Common myeloid progenitor, CD34-positive (primary cell): ENCODE measurements at regions not wholly inside any gene's neighbourhood (a gene's known extent, or its start where the extent isn't known, plus 50 kb on each side); places are given as distances from the start of the nearest gene placed in this dataset.

Source experiments
- CTCF ChIA-PET: fragments of 350-600 bp; sonication (Branson Sonifier 250); formaldehyde crosslinking; loops from one replicate; lab custom pipeline; 2021; ENCODE audit warnings: antibody characterized with exemption; lab: Charles Lee
- POLR2A ChIA-PET: fragments of 350-600 bp; sonication (Branson Sonifier 250); formaldehyde crosslinking; loops from one replicate; lab custom pipeline; 2021; ENCODE audit warnings: antibody characterized with exemption; lab: Charles Lee
- DNase-seq, 3 donors: peaks; one replicate each; pipeline versions ENCODE4 v3.0.0 to v3.0.0-alpha.2; 2013
- H3K27ac ChIP-seq, 2 experiments: 1 replicate in 1 of 2; 2 replicates in 1 of 2; pipeline ENCODE4 v1.7.0; 2013; ENCODE audit warnings: inconsistent platforms in 2 of 2, low read length in 2 of 2, mild to moderate bottlenecking in 2 of 2, low read depth in 1 of 2, moderate library complexity in 1 of 2; ENCODE audit not compliant: severe bottlenecking in 2 of 2, insufficient read depth in 1 of 2, poor library complexity in 1 of 2
- H3K27me3 ChIP-seq, 5 experiments: replicated peaks in 2 of 5; 1 replicate in 3 of 5; 2 replicates in 2 of 5; pipeline versions ENCODE4 v1.6.1 to v1.7.0; 2013; ENCODE audit warnings: low read length in 4 of 5, mild to moderate bottlenecking in 2 of 5, moderate library complexity in 2 of 5, inconsistent platforms in 1 of 5; ENCODE audit not compliant: insufficient read depth in 5 of 5, control insufficient read depth in 4 of 5
- H3K36me3 ChIP-seq, 4 experiments: 1 replicate in 2 of 4; 2 replicates in 2 of 4; pipeline versions ENCODE4 v1.6.1 to v1.7.0; 2013; ENCODE audit warnings: low read length in 3 of 4, control low read depth in 1 of 4, mild to moderate bottlenecking in 1 of 4; ENCODE audit not compliant: control insufficient read depth in 4 of 4, insufficient read depth in 4 of 4
- H3K4me1 ChIP-seq, 4 experiments: 1 replicate in 3 of 4; 2 replicates in 1 of 4; pipeline versions ENCODE4 v1.6.1 to v1.7.1; 2013; ENCODE audit warnings: low read length in 3 of 4, mild to moderate bottlenecking in 3 of 4, control low read depth in 1 of 4, inconsistent platforms in 1 of 4, moderate library complexity in 1 of 4; ENCODE audit not compliant: control insufficient read depth in 4 of 4, insufficient read depth in 4 of 4; ENCODE audit errors: control extremely low read depth in 1 of 4
- H3K4me3 ChIP-seq, 7 experiments: 1 replicate in 4 of 7; 2 replicates in 3 of 7; pipeline versions ENCODE4 v1.5.1 to v1.7.0; 2013; ENCODE audit warnings: mild to moderate bottlenecking in 7 of 7, low read length in 6 of 7, moderate library complexity in 6 of 7, inconsistent platforms in 2 of 7, low read depth in 2 of 7, control low read depth in 1 of 7; ENCODE audit not compliant: insufficient read depth in 4 of 7, control insufficient read depth in 1 of 7; ENCODE audit errors: extremely low read depth in 1 of 7
- H3K9me3 ChIP-seq, 5 experiments: 1 replicate in 4 of 5; 2 replicates in 1 of 5; pipeline versions ENCODE4 v1.6.1 to v1.7.1; 2013; ENCODE audit warnings: low read length in 4 of 5, mild to moderate bottlenecking in 2 of 5, inconsistent platforms in 1 of 5, low read depth in 1 of 5, moderate library complexity in 1 of 5; ENCODE audit not compliant: control insufficient read depth in 4 of 5, insufficient read depth in 2 of 5; ENCODE audit errors: control extremely low read depth in 1 of 5
- WGBS: methylation state at CpG from one replicate; pipeline ENCODE4 v1.1.5; 2013; ENCODE audit not compliant: insufficient coverage; 5-methylcytosine and 5-hydroxymethylcytosine counted together

- WGBS = 87% methylated on average over 8 of the region's 9 CpGs
- H3K27ac ChIP-seq = no peak overlapping the region
- H3K9me3 ChIP-seq = no peaks in the 10 kb centered on the region
- ChIA-PET CTCF (no interaction called here), POLR2A (no interaction called here)
- H3K36me3 ChIP-seq = no peaks in the 10 kb centered on the region
- no peak overlapping the region for H3K4me3 ChIP-seq
- no peaks in the 10 kb centered on the region for H3K27me3 ChIP-seq
- no peak for DNase-seq
- no peaks in the 10 kb centered on the region for H3K4me1 ChIP-seq
Observed at GRCh38 chr13:34640179-34640992, 301.7 kb upstream of the NBEA start.

- CTCF ChIA-PET = no interaction called here
- WGBS = 76% methylated on average over 4 of the region's 4 CpGs
- Histone ChIP-seq H3K27ac (no peak overlapping the region), H3K27me3 (no peaks in the 10 kb centered on the region), H3K36me3 (no peaks in the 10 kb centered on the region), H3K4me3 (no peak overlapping the region), H3K9me3 (no peaks in the 10 kb centered on the region), H3K4me1 (no peaks in the 10 kb centered on the region)
- POLR2A ChIA-PET = no interaction called here
- no peak for DNase-seq
Observed at GRCh38 chr13:34640993-34641330, 301.1 kb upstream of the NBEA start.

GRCh38 chr13:34647379-34648150, 294.5 kb upstream of the NBEA start:
- no peak for DNase-seq
- 100% methylated on average over 1 of the region's 1 CpG for WGBS

GRCh38 chr13:34654203-34654602, 287.9 kb upstream of the NBEA start:
- no peaks in the 10 kb centered on the region for H3K36me3 ChIP-seq
- WGBS = no CpG with 5 or more reads among the region's 1 CpG
- DNase-seq = no peak
- no peaks in the 10 kb centered on the region for H3K4me1 ChIP-seq
- H3K9me3 ChIP-seq = peaks cover 0 to 2% (median 0%) of the 10 kb centered on the region in 5 experiments
- no peak overlapping the region for H3K27ac ChIP-seq
- POLR2A ChIA-PET = no interaction called here
- H3K27me3 ChIP-seq = no peaks in the 10 kb centered on the region
- H3K4me3 ChIP-seq = no peak overlapping the region
- CTCF ChIA-PET = no interaction called here

More at GRCh38 chr13:34647379-34648150, 294.5 kb upstream of the NBEA start:
- H3K4me3 ChIP-seq = no peak overlapping the region
- no peaks in the 10 kb centered on the region for H3K36me3 ChIP-seq
- ChIA-PET CTCF (no interaction called here), POLR2A (no interaction called here)
- H3K27ac ChIP-seq = no peak overlapping the region
- H3K9me3 ChIP-seq = peaks cover 0 to 2% (median 0%) of the 10 kb centered on the region in 5 experiments
- H3K4me1 ChIP-seq = no peaks in the 10 kb centered on the region
- no peaks in the 10 kb centered on the region for H3K27me3 ChIP-seq

DNA sequence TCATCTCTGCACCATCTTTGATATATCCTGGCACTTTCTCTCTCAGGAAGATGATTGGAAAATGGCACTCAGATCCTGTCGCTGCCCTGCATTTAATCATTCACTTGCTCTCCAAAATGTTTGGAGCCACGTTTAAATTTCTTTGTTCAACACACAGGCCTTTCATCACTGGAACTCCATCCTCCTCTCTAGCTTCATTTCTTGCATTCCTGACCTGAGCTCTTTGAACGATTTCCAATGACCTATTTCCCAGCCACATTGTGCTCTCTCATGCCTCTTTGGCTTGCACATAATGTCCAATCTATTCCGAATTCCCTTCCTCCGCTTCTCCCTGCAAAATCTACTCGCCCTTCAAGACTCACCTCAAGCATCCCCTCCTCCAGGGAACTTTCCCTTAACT, 287.4 kb upstream of the NBEA start:
- peaks cover 0 to 2% (median 0%) of the 10 kb centered on the region in 5 experiments for H3K9me3 ChIP-seq
- no peaks in the 10 kb centered on the region for H3K27me3 ChIP-seq
- H3K36me3 ChIP-seq = no peaks in the 10 kb centered on the region
- CTCF ChIA-PET = no interaction called here
- H3K4me3 ChIP-seq = no peak overlapping the region
- POLR2A ChIA-PET = no interaction called here
- no peak overlapping the region for H3K27ac ChIP-seq
- 89% methylated on average over 5 of the region's 6 CpGs for WGBS
- no peaks in the 10 kb centered on the region for H3K4me1 ChIP-seq
- DNase-seq = no peak

DNA sequence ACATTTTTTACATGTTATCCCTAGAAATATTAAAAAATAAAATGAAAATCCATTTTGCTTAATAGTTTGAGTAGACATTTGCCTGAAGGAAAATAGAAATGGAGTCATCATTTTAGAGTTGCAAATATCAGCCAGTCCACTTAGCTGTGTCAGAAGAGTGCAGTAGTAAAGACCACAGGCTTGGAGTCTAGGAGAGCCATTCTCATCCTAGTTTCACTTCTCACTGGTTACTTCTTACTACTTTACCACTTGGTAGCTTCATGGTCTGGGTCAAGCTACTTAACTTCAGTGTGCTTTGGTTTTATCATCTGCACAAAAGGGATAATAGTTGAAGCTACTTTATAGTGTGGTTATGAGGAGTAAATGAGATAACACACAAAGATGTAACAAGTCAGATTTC, 286.5 kb upstream of the NBEA start:
- DNase-seq = no peak
- Histone ChIP-seq H3K27ac (no peak overlapping the region), H3K4me3 (no peak overlapping the region), H3K36me3 (no peaks in the 10 kb centered on the region), H3K9me3 (peaks cover 0 to 2% (median 0%) of the 10 kb centered on the region in 5 experiments), H3K4me1 (no peaks in the 10 kb centered on the region), H3K27me3 (no peaks in the 10 kb centered on the region)
- POLR2A ChIA-PET = no interaction called here
- CTCF ChIA-PET = no interaction called here

DNA sequence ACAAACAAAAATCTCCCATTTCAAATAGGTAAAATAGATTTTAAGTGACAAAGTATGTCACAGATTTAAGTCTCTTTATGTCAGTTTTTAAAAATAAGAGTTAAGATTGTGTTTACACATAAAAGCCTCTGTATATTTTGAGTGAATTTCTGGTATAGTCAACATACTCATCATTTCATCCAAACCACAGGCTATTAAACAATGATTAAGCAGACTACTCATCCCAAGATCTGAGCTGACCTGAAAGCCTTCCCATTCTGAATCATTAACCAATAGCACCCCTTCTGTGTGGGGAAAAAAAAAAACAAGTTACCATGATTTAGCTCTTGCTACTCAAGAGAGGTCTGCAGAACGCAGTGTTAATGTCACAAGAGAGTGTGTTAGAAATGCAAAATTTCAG, 284.4 kb upstream of the NBEA start:
- no CpG with 5 or more reads among the region's 1 CpG for WGBS
- no peaks in the 10 kb centered on the region for H3K9me3 ChIP-seq
- no peak for DNase-seq
- no peaks in the 10 kb centered on the region for H3K27me3 ChIP-seq
- POLR2A ChIA-PET = no interaction called here
- H3K27ac ChIP-seq = no peak overlapping the region
- CTCF ChIA-PET = no interaction called here
- H3K4me3 ChIP-seq = no peak overlapping the region
- no peaks in the 10 kb centered on the region for H3K4me1 ChIP-seq
- no peaks in the 10 kb centered on the region for H3K36me3 ChIP-seq
